Peyer's patch (tissue), 4 donors: ENCODE measurements at regions not wholly inside any gene's neighbourhood (a gene's known extent, or its start where the extent isn't known, plus 50 kb on each side); places are given as distances from the start of the nearest gene placed in this dataset.

Experiments used
- DNase-seq, 3 donors: peaks; one replicate each; pipeline ENCODE4 v3.0.0-alpha.2; 2017 to 2019
- H3K27ac ChIP-seq, 4 donors: fragments of 200-600 bp; sonication (generic); one replicate each; pipeline ENCODE4 v1.5.1; 2016 to 2019
- H3K27me3 ChIP-seq, 2 donors: fragments of 200-600 bp; sonication (generic); one replicate each; pipeline ENCODE4 v1.5.1; 2019
- H3K36me3 ChIP-seq, 3 donors: fragments of 200-600 bp; sonication (generic); one replicate each; pipeline ENCODE4 v1.5.1; 2016 to 2019
- H3K4me1 ChIP-seq, 4 donors: fragments of 200-600 bp; sonication (generic); one replicate each; pipeline ENCODE4 v1.5.1; 2016 to 2019
- H3K4me3 ChIP-seq, 4 donors: fragments of 200-600 bp; sonication (generic); 1 replicate in 3 of 4; 2 replicates in 1 of 4; pipeline ENCODE4 v1.5.1; 2016 to 2019; ENCODE audit warnings: mild to moderate bottlenecking in 1 of 4
- H3K9me3 ChIP-seq, 4 donors: fragments of 200-600 bp; sonication (generic); one replicate each; pipeline ENCODE4 v1.5.1; 2016 to 2019; ENCODE audit warnings: mild to moderate bottlenecking in 1 of 4
- POLR2A ChIP-seq, 2 donors: fragments of 450-650 bp; IDR thresholded peaks; one replicate each; pipeline ENCODE4 v1.5.1; 2017; ENCODE audit warnings: antibody characterized with exemption in 2 of 2, mild to moderate bottlenecking in 2 of 2, moderate library complexity in 2 of 2
- TF ChIP-seq, protein P1 (sequence below), 6 experiments: fragments of 450-650 bp in 4 of 6; fragments of 200-600 bp in 2 of 6; sonication (generic) in 1 of 6; IDR thresholded peaks; one replicate each; pipeline ENCODE4 v1.5.1; 2017 to 2019; ENCODE audit warnings: antibody characterized with exemption in 6 of 6, mild to moderate bottlenecking in 3 of 6, moderate library complexity in 1 of 6

DNA sequence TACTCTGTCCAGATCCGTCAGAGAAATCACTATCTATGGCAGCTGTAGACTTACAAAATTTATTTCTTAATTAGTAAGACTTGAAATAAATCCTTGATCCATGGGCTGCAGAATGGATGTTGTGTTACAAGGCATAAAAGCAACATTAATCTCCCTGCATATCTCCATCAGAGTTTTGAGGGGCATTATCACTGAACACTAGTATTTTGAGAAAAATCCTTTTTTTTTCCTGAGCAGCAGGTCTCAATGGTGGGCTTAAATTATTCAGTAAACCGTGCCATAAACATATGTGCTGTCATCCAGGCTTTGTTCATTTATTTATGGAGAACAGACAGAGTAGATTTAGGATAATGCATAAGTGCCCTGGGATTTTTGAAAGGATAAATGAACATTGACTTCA is 457.9 kb upstream of the CTSO start:
- no peak for DNase-seq
- Histone ChIP-seq H3K27ac (no peak overlapping the region), H3K4me3 (no peak overlapping the region), H3K36me3 (no peaks in the 10 kb centered on the region), H3K4me1 (no peaks in the 10 kb centered on the region), H3K27me3 (no peaks in the 10 kb centered on the region), H3K9me3 (no peaks in the 10 kb centered on the region)
- TF ChIP-seq POLR2A (IDR thresholded peaks at IDR 0.05) = no peak
- TF ChIP-seq, protein P1, sequence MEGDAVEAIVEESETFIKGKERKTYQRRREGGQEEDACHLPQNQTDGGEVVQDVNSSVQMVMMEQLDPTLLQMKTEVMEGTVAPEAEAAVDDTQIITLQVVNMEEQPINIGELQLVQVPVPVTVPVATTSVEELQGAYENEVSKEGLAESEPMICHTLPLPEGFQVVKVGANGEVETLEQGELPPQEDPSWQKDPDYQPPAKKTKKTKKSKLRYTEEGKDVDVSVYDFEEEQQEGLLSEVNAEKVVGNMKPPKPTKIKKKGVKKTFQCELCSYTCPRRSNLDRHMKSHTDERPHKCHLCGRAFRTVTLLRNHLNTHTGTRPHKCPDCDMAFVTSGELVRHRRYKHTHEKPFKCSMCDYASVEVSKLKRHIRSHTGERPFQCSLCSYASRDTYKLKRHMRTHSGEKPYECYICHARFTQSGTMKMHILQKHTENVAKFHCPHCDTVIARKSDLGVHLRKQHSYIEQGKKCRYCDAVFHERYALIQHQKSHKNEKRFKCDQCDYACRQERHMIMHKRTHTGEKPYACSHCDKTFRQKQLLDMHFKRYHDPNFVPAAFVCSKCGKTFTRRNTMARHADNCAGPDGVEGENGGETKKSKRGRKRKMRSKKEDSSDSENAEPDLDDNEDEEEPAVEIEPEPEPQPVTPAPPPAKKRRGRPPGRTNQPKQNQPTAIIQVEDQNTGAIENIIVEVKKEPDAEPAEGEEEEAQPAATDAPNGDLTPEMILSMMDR (IDR thresholded peaks at IDR 0.05) = no peak

GRCh38 chr4:156408749-156409148 is 455.1 kb upstream of the CTSO start:
- H3K36me3 ChIP-seq = no peaks in the 10 kb centered on the region
- no peaks in the 10 kb centered on the region for H3K4me1 ChIP-seq
- DNase-seq = no peak
- H3K27ac ChIP-seq = no peak overlapping the region
- no peaks in the 10 kb centered on the region for H3K9me3 ChIP-seq
- H3K27me3 ChIP-seq = no peaks in the 10 kb centered on the region
- TF ChIP-seq, protein P1 (IDR thresholded peaks at IDR 0.05) = no peak
- no peak for TF ChIP-seq POLR2A (IDR thresholded peaks at IDR 0.05)
- H3K4me3 ChIP-seq = no peak overlapping the region

DNA sequence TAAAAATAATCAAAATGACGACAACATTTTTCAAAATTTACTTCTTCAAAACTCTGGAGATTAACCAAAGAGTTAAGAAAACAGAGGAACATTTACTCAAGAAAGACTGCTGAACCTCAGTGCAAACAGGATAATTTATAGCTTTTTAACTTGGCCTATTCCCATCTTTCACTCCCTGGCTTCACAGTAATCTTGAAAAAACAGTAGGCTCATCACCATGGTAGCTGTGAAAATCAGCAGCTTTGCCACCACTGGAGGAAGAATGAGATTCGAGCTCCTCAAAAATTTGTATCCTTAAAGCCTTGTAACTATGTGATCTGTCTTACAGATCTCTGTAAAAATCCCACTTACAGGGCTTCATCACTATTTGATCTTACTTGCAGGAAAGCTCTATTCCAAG is 447.7 kb upstream of the CTSO start:
- TF ChIP-seq, protein P1 (IDR thresholded peaks at IDR 0.05) = no peak
- TF ChIP-seq POLR2A (IDR thresholded peaks at IDR 0.05) = no peak
- Histone ChIP-seq H3K27ac (no peak overlapping the region), H3K27me3 (no peaks in the 10 kb centered on the region), H3K9me3 (no peaks in the 10 kb centered on the region), H3K36me3 (no peaks in the 10 kb centered on the region), H3K4me3 (no peak overlapping the region), H3K4me1 (no peaks in the 10 kb centered on the region)
- DNase-seq = no peak

GRCh38 chr4:156396534-156396933 is 442.9 kb upstream of the CTSO start:
- no peaks in the 10 kb centered on the region for H3K9me3 ChIP-seq
- no peak overlapping the region for H3K27ac ChIP-seq
- TF ChIP-seq POLR2A (IDR thresholded peaks at IDR 0.05) = no peak
- TF ChIP-seq, protein P1 (IDR thresholded peaks at IDR 0.05) = no peak
- no peak for DNase-seq
- H3K4me3 ChIP-seq = no peak overlapping the region
- H3K4me1 ChIP-seq = no peaks in the 10 kb centered on the region
- no peaks in the 10 kb centered on the region for H3K36me3 ChIP-seq
- H3K27me3 ChIP-seq = no peaks in the 10 kb centered on the region

- TF ChIP-seq, protein P1 (IDR thresholded peaks at IDR 0.05) = no peak
- TF ChIP-seq POLR2A (IDR thresholded peaks at IDR 0.05) = no peak
- Histone ChIP-seq H3K9me3 (no peaks in the 10 kb centered on the region), H3K27me3 (no peaks in the 10 kb centered on the region), H3K27ac (no peak overlapping the region), H3K4me1 (no peaks in the 10 kb centered on the region), H3K4me3 (no peak overlapping the region), H3K36me3 (no peaks in the 10 kb centered on the region)
- no peak for DNase-seq
These were observed 437.6 kb upstream of the CTSO start for GRCh38 chr4:156391325-156391653.

- DNase-seq = no peak
- Histone ChIP-seq H3K4me3 (no peak overlapping the region), H3K27ac (no peak overlapping the region), H3K9me3 (no peaks in the 10 kb centered on the region), H3K27me3 (no peaks in the 10 kb centered on the region), H3K36me3 (no peaks in the 10 kb centered on the region), H3K4me1 (no peaks in the 10 kb centered on the region)
- TF ChIP-seq POLR2A (IDR thresholded peaks at IDR 0.05) = no peak
- TF ChIP-seq, protein P1 (IDR thresholded peaks at IDR 0.05) = no peak
These were observed 437.1 kb upstream of the CTSO start for GRCh38 chr4:156390599-156391324.
